Lower lobe of right lung (tissue), 2 donors: ENCODE measurements at regions not wholly inside any gene's neighbourhood (a gene's known extent, or its start where the extent isn't known, plus 50 kb on each side); places are given as distances from the start of the nearest gene placed in this dataset.

ENCODE experiments used
- ATAC-seq, 2 donors: fragments of 200-7000 bp; cut with Tn5 transposase; one replicate each; pipeline ENCODE4 v1.9.1; 2020 to 2022; ENCODE audit warnings: mild to moderate bottlenecking in 2 of 2, moderate library complexity in 2 of 2
- DNase-seq: peaks from one replicate; pipeline ENCODE4 v3.0.0-alpha.2; 2020
- H3K27ac ChIP-seq: fragments of 200-600 bp; one replicate; pipeline ENCODE4 v1.8.0; 2022
- H3K27me3 ChIP-seq: fragments of 200-600 bp; one replicate; pipeline ENCODE4 v1.8.0; 2022; ENCODE audit warnings: low read depth
- H3K36me3 ChIP-seq: fragments of 200-600 bp; one replicate; pipeline ENCODE4 v1.8.0; 2022; ENCODE audit warnings: mild to moderate bottlenecking
- H3K4me1 ChIP-seq: fragments of 200-600 bp; one replicate; pipeline ENCODE4 v1.8.0; 2022
- H3K4me3 ChIP-seq: fragments of 200-600 bp; one replicate; pipeline ENCODE4 v1.8.0; 2022; ENCODE audit warnings: mild to moderate bottlenecking
- H3K9me3 ChIP-seq: fragments of 200-600 bp; one replicate; pipeline ENCODE4 v1.8.0; 2022
- intact Hi-C: fragments of 100-400 bp; cut with DNase I; formaldehyde crosslinking; loops from one replicate; pipeline ENCODE4 v1.11.0; 2022
- TF ChIP-seq, protein P1 (sequence below): fragments of 200-600 bp; IDR thresholded peaks from one replicate; pipeline ENCODE4 v1.8.0; 2022; ENCODE audit warnings: antibody characterized with exemption, mild to moderate bottlenecking
- donor health status: DM: no; HTN: yes; CAD: no; lungs with severe emphysema.

DNA sequence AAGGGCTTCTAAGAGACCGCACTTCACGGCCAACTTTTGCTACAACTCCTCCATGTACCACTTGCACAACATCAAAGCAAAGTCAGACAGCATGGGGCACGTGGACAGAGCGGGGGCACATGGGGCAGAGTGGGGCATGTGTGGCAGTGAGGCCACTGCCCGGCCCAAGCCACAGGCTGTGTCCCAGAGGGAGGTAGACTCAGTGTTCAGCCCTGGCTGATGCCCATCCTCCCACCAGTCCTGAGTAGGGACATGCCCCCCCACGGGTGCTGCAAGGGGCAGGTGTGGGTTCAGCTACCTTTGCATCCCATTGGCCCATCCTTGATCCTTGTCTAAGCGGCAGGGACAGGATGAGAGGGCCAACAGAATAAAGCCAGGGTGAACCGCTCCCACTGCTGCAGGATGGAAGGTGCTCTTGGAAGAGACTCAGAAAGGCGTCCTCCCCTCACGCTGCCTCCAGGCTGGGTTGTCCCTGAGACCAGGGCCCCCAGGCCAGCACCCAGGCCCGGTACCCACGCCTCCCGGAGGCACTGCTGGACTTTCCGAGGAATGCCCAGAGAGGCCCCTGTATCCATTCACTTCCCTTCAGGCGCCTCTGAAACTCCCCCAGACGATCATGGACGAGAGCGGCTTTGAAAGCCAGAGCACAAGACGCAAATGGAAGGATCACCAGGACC, 218.2 kb downstream of the NDUFA10 start:
- H3K36me3 ChIP-seq: no peaks in the 10 kb centered on the region
- ATAC-seq: no peak
- TF ChIP-seq, protein P1, sequence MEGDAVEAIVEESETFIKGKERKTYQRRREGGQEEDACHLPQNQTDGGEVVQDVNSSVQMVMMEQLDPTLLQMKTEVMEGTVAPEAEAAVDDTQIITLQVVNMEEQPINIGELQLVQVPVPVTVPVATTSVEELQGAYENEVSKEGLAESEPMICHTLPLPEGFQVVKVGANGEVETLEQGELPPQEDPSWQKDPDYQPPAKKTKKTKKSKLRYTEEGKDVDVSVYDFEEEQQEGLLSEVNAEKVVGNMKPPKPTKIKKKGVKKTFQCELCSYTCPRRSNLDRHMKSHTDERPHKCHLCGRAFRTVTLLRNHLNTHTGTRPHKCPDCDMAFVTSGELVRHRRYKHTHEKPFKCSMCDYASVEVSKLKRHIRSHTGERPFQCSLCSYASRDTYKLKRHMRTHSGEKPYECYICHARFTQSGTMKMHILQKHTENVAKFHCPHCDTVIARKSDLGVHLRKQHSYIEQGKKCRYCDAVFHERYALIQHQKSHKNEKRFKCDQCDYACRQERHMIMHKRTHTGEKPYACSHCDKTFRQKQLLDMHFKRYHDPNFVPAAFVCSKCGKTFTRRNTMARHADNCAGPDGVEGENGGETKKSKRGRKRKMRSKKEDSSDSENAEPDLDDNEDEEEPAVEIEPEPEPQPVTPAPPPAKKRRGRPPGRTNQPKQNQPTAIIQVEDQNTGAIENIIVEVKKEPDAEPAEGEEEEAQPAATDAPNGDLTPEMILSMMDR: no peak
- intact Hi-C loops: no loop called here
- H3K27me3 ChIP-seq: no peaks in the 10 kb centered on the region
- DNase-seq: no peak
- no peaks in the 10 kb centered on the region for H3K9me3 ChIP-seq
- no peak overlapping the region for H3K27ac ChIP-seq
- H3K4me3 ChIP-seq: no peak overlapping the region
- peaks cover 8% of the 10 kb centered on the region for H3K4me1 ChIP-seq

DNA sequence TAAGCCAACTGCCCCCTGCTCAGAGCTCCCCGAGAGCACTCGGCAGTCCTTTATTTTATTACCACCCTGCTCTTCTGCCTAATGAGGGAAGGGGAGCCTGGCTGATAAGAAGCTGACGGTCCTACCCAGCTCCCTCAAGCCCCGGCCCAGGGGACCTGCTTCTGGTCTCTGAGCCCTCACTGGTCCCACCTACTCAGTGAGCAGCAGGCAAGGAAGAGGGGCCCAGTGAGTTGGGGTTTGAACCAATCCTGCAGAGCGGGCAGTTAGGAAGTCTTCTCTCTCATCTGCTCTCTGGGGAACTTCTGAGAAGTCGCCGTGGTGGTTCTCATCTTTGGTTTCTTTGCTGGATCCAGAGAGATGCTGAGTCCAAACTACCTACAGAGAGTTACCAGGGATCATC, 218.9 kb downstream of the NDUFA10 start:
- Histone ChIP-seq H3K27ac (no peak overlapping the region), H3K36me3 (no peaks in the 10 kb centered on the region), H3K27me3 (no peaks in the 10 kb centered on the region), H3K4me3 (no peak overlapping the region), H3K9me3 (no peaks in the 10 kb centered on the region), H3K4me1 (peaks cover 3% of the 10 kb centered on the region)
- DNase-seq (no peak), ATAC-seq (no peak)
- TF ChIP-seq, protein P1: no peak
- intact Hi-C loops: no loop called here

DNA sequence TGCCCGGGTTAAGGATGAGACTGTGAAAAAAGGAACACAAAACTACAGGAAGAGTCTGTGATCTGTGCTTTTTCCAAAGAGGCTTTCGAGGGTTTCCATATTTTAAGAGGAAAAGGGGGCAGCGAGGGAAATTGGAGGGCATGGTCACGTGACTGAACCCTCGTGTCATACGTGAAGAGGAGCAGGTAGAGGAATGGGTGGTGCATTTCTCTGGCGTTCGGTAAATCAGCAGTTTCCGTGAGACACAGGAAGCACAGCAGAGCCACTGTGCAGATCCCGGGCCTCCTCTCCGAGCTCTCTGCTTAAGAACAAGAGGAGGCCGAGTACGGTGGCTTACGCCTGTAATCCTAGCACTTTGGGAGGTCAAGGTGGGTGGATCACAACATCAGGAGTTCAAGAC, 219.7 kb downstream of the NDUFA10 start:
- Histone ChIP-seq H3K27me3 (no peaks in the 10 kb centered on the region), H3K9me3 (no peaks in the 10 kb centered on the region), H3K4me3 (no peak overlapping the region), H3K4me1 (no peaks in the 10 kb centered on the region), H3K27ac (no peak overlapping the region), H3K36me3 (no peaks in the 10 kb centered on the region)
- intact Hi-C loops: no loop called here
- TF ChIP-seq, protein P1: no peak
- ATAC-seq: no peak
- DNase-seq: no peak

DNA sequence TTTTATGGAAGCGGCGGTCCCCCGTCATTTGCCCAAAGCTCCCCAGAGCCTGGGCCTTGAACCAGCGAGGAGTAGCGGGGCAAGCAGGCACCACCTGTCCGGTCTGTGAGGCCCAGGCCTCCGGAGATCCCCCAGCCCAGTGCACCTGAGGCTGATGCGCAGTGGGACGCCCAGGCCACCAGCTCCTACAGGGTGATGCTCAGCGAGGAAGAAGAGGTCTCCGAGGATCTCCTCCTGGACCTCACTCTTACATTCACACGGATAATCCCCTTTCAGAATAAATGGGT, 220.2 kb downstream of the NDUFA10 start:
- no peak for DNase-seq
- Histone ChIP-seq H3K9me3 (no peaks in the 10 kb centered on the region), H3K4me1 (no peaks in the 10 kb centered on the region), H3K36me3 (no peaks in the 10 kb centered on the region), H3K27me3 (no peaks in the 10 kb centered on the region), H3K27ac (no peak overlapping the region), H3K4me3 (no peak overlapping the region)
- intact Hi-C loops: no loop called here
- ATAC-seq: no peak
- TF ChIP-seq, protein P1: no peak

DNA sequence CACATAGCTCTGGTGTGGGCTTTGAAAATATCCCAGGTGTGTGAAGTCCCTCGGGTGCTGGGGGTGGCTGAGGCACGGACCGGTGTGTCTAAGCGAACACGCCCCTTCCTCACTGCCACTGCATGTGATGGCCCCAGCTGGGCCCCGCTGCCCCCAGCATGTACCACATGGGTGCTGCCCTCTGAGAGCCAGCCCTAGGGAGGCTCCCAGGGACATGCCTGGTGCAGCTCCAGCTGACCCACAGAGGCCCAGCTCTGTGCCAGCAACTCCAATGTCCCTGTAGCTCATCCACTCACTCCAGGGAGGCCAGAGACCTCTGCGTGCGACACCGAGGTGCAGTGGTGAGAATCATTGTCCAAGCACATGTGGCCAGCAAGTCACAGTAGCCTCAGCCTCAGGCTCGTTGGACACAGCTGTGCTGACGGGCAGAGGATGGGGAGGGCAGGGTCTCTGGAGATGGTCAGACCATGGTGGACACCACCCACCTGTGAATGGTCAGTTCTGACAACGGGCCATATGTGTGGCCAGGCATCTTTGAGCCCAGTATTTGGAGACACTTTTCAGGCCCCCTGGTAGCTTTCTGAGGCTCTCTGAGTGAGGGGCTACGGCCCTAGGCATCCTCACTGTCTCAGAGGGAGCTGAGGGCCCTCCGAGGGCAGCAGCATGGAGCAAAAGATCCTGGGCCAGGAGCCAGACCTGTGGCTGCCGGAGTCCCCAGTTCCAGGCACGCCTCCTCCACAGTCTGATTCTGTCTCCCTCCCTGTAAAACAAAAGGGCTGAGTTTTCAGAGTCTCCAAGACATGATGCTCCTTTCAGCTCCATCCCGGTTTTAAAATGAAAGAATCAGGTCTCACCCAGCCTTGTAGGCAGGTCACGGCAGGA, 220.7 kb downstream of the NDUFA10 start:
- TF ChIP-seq, protein P1: no peak
- Histone ChIP-seq H3K36me3 (no peaks in the 10 kb centered on the region), H3K27me3 (no peaks in the 10 kb centered on the region), H3K4me1 (no peaks in the 10 kb centered on the region), H3K9me3 (no peaks in the 10 kb centered on the region), H3K4me3 (no peak overlapping the region), H3K27ac (no peak overlapping the region)
- ATAC-seq: peak in 1 of 2 donors; percentile 15
- DNase-seq: no peak
- intact Hi-C loops: no loop called here
